ENCODE measurements at regions not wholly inside any gene's neighbourhood (a gene's known extent, or its start where the extent isn't known, plus 50 kb on each side); places are given as distances from the start of the nearest gene placed in this dataset.

GRCh38 chr7:25356534-25357151 lies 128.4 kb upstream of the NPVF start:
- Histone ChIP-seq H3K9me3 (ENCODE audit: control insufficient read depth, insufficient read depth, low read length) (no peaks in the 10 kb centered on the region), H3K27me3 (ENCODE audit: control insufficient read depth, insufficient read depth, low read length) (no peaks in the 10 kb centered on the region), H3K27ac (ENCODE audit: low read depth, low read length) (no peak overlapping the region), H3K4me3 (ENCODE audit: low read depth, low read length) (no peak overlapping the region)
- CTCF ChIA-PET: no interaction called here
- TF ChIP-seq, protein P1, sequence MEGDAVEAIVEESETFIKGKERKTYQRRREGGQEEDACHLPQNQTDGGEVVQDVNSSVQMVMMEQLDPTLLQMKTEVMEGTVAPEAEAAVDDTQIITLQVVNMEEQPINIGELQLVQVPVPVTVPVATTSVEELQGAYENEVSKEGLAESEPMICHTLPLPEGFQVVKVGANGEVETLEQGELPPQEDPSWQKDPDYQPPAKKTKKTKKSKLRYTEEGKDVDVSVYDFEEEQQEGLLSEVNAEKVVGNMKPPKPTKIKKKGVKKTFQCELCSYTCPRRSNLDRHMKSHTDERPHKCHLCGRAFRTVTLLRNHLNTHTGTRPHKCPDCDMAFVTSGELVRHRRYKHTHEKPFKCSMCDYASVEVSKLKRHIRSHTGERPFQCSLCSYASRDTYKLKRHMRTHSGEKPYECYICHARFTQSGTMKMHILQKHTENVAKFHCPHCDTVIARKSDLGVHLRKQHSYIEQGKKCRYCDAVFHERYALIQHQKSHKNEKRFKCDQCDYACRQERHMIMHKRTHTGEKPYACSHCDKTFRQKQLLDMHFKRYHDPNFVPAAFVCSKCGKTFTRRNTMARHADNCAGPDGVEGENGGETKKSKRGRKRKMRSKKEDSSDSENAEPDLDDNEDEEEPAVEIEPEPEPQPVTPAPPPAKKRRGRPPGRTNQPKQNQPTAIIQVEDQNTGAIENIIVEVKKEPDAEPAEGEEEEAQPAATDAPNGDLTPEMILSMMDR (IDR thresholded peaks at IDR 0.05; ENCODE audit: low read depth, low read length): no peak
- POLR2A ChIA-PET: no interaction called here
- DNase-seq (ENCODE audit: low read depth, low spot score): no peak

DNA sequence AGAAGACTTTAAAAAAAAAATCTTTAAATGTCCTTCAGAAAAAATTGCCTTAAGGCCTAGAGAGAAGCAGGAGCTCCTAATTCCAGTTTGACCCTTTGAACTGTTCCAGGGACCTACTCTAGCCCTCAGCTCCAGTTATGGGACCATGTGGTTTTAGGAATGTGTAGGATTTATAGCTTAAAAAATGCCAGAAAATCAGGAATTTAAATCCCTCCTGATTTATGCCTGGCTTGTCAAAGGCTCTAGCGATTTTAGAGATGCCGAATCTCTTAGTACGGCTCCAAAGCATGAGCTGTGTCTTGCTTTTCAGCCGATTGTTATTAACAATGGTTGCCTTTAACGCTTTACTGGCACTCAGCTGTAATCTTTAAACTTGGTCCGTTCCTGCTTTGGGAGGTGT lies 130.6 kb upstream of the NPVF start:
- POLR2A ChIA-PET: no interaction called here
- DNase-seq (ENCODE audit: low read depth, low spot score): no peak
- TF ChIP-seq, protein P1 (IDR thresholded peaks at IDR 0.05; ENCODE audit: low read depth, low read length): no peak
- Histone ChIP-seq H3K9me3 (ENCODE audit: control insufficient read depth, insufficient read depth, low read length) (no peaks in the 10 kb centered on the region), H3K27me3 (ENCODE audit: control insufficient read depth, insufficient read depth, low read length) (no peaks in the 10 kb centered on the region), H3K4me3 (ENCODE audit: low read depth, low read length) (no peak overlapping the region), H3K27ac (ENCODE audit: low read depth, low read length) (no peak overlapping the region)
- CTCF ChIA-PET: interaction anchor here (1.1 to 1.7 kb wide), 3 partner anchors 32 to 207 kb away, joined by 3 to 5 read pairs (median 4); no protein-coding TSS in a partner anchor

DNA sequence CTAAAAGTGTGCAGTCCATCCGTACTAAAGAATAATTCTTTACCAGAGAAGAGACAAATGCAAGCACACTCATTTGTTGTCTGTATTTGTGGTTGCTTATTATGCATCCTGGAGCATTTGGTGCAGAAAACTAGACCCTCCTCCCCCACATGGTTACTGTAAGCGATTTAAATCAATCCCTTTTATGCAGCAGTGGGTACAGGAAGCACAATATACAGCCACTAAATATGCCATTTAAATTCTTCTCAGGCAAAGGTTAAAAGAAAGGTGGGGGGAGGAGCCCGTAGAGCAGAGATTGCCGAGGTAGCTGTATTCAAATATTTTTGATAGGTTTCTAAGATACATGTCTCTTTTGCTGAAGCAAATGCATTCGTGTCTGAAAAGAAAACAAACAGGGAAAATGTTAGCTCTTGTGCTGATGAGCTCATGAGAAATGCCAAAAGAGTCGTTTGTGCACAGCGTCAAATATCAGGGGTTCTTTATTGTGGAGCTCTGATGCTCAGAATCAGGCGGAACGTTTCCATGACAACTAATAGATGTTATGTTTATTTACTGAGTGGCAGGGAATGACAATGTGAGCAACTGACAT lies 131.3 kb upstream of the NPVF start:
- no peak overlapping the region for H3K27ac ChIP-seq (ENCODE audit: low read depth, low read length)
- TF ChIP-seq, protein P1 (IDR thresholded peaks at IDR 0.05; ENCODE audit: low read depth, low read length): no peak
- ChIA-PET POLR2A (no interaction called here), CTCF (interaction anchor here (1.1 to 1.7 kb wide), 3 partner anchors 31 to 206 kb away, joined by 3 to 5 read pairs (median 4); no protein-coding TSS in a partner anchor)
- DNase-seq (ENCODE audit: low read depth, low spot score): no peak
- H3K27me3 ChIP-seq (ENCODE audit: control insufficient read depth, insufficient read depth, low read length): no peaks in the 10 kb centered on the region
- H3K9me3 ChIP-seq (ENCODE audit: control insufficient read depth, insufficient read depth, low read length): no peaks in the 10 kb centered on the region
- no peak overlapping the region for H3K4me3 ChIP-seq (ENCODE audit: low read depth, low read length)

- H3K27ac ChIP-seq (ENCODE audit: low read depth, low read length): no peak overlapping the region
- no peak for DNase-seq (ENCODE audit: low read depth, low spot score)
- ChIA-PET CTCF (no interaction called here), POLR2A (no interaction called here)
- H3K9me3 ChIP-seq (ENCODE audit: control insufficient read depth, insufficient read depth, low read length): no peaks in the 10 kb centered on the region
- H3K4me3 ChIP-seq (ENCODE audit: low read depth, low read length): no peak overlapping the region
- TF ChIP-seq, protein P1 (IDR thresholded peaks at IDR 0.05; ENCODE audit: low read depth, low read length): no peak
- no peaks in the 10 kb centered on the region for H3K27me3 ChIP-seq (ENCODE audit: control insufficient read depth, insufficient read depth, low read length)
These were observed 132.2 kb upstream of the NPVF start for GRCh38 chr7:25360451-25360850.

DNA sequence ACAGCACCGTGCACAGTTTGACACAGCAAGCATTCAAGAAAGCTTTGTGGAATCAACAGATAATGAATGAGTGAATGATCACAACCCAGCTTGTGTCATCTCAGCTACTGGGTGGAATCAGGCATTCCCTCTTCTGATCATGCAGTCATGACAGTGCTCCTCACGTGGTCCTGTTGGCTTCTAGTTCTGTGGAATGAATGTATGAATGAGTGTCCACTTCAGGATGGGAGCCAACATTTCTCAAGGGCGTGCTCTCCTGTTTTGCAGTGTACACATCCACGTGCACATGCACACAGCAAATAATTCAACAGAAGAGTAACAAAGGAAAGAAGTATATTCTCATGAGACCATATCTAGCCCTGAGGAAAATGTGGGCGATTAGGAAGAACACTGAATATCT lies 133.1 kb upstream of the NPVF start:
- CTCF ChIA-PET: interaction anchor here (1.0 kb wide), 1 partner anchor 101 kb away, joined by 3 read pairs; no protein-coding TSS in a partner anchor
- TF ChIP-seq, protein P1 (IDR thresholded peaks at IDR 0.05; ENCODE audit: low read depth, low read length): no peak
- DNase-seq (ENCODE audit: low read depth, low spot score): no peak
- Histone ChIP-seq H3K27ac (ENCODE audit: low read depth, low read length) (no peak overlapping the region), H3K27me3 (ENCODE audit: control insufficient read depth, insufficient read depth, low read length) (no peaks in the 10 kb centered on the region), H3K9me3 (ENCODE audit: control insufficient read depth, insufficient read depth, low read length) (no peaks in the 10 kb centered on the region), H3K4me3 (ENCODE audit: low read depth, low read length) (no peak overlapping the region)
- POLR2A ChIA-PET: no interaction called here

Data from AG04450 (cell line).